B cell (primary cell): ENCODE measurements at regions not wholly inside any gene's neighbourhood (a gene's known extent, or its start where the extent isn't known, plus 50 kb on each side); places are given as distances from the start of the nearest gene placed in this dataset.

Experiments used
- ATAC-seq: fragments of 200-7000 bp; cut with Tn5 transposase; one replicate; pipeline ENCODE4 v1.10.0; 2021; ENCODE audit warnings: low read depth, mild to moderate bottlenecking, moderate number of reproducible peaks, moderate library complexity
- CTCF ChIA-PET: fragments of 350-600 bp; sonication (Branson Sonifier 250); formaldehyde crosslinking; loops from one replicate; lab custom pipeline; 2021; ENCODE audit warnings: antibody characterized with exemption, inconsistent platforms; lab: Charles Lee
- POLR2A ChIA-PET: fragments of 350-600 bp; sonication (Branson Sonifier 250); formaldehyde crosslinking; loops from one replicate; lab custom pipeline; 2021; ENCODE audit warnings: antibody characterized with exemption; lab: Charles Lee
- DNase-seq: peaks from one replicate; pipeline ENCODE4 v3.0.0; 2013
- H2AFZ ChIP-seq: 2 replicates; pipeline ENCODE4 v1.6.1; 2012; ENCODE audit warnings: mild to moderate bottlenecking, low read depth, low read length; ENCODE audit not compliant: insufficient read depth, poor library complexity, severe bottlenecking
- H3K27ac ChIP-seq, 2 donors: 1 replicate in 1 of 2; 2 replicates in 1 of 2; pipeline ENCODE4 v1.5.1; 2012 to 2013; ENCODE audit warnings: low read length in 2 of 2, mild to moderate bottlenecking in 2 of 2, moderate library complexity in 1 of 2
- H3K27me3 ChIP-seq, 4 experiments: fragments of 200-600 bp in 1 of 4; sonication (generic) in 1 of 4; replicated peaks in 1 of 4; 1 replicate in 2 of 4; 2 replicates in 2 of 4; pipeline versions ENCODE4 v1.6.1 to v1.7.0; 2013 to 2016; ENCODE audit warnings: low read length in 3 of 4, mild to moderate bottlenecking in 2 of 4, mixed read lengths in 1 of 4, moderate library complexity in 1 of 4; ENCODE audit not compliant: insufficient read depth in 4 of 4, control insufficient read depth in 3 of 4; ENCODE audit errors: control extremely low read depth in 1 of 4
- H3K36me3 ChIP-seq, 2 experiments: replicated peaks in 1 of 2; 1 replicate in 1 of 2; 2 replicates in 1 of 2; pipeline versions ENCODE4 v1.6.1 to v1.7.1; 2013; ENCODE audit warnings: low read length in 1 of 2; ENCODE audit not compliant: insufficient read depth in 2 of 2, control insufficient read depth in 1 of 2; ENCODE audit errors: control extremely low read depth in 1 of 2, extremely low read depth in 1 of 2
- H3K4me1 ChIP-seq, 2 donors: fragments of 200-600 bp in 1 of 2; sonication (generic) in 1 of 2; 1 replicate in 1 of 2; 2 replicates in 1 of 2; pipeline versions ENCODE4 v1.5.1 to v1.6.1; 2013 to 2017; ENCODE audit warnings: low read length in 2 of 2; ENCODE audit not compliant: control insufficient read depth in 2 of 2, insufficient read depth in 2 of 2
- H3K4me2 ChIP-seq: replicated peaks from 2 replicates; pipeline ENCODE3; 2012; ENCODE audit warnings: mild to moderate bottlenecking, low read depth, low read length; ENCODE audit not compliant: poor library complexity, severe bottlenecking
- H3K4me3 ChIP-seq, 5 experiments: fragments of 200-600 bp in 1 of 5; sonication (generic) in 1 of 5; 1 replicate in 3 of 5; 2 replicates in 2 of 5; pipeline versions ENCODE4 v1.5.1 to v1.7.0; 2011 to 2016; ENCODE audit warnings: low read length in 4 of 5, mild to moderate bottlenecking in 4 of 5, low read depth in 2 of 5, control low read depth in 1 of 5, moderate library complexity in 1 of 5; ENCODE audit not compliant: insufficient read depth in 1 of 5; ENCODE audit errors: control extremely low read depth in 1 of 5, extremely low read depth in 1 of 5
- H3K79me2 ChIP-seq: fragments of 200-600 bp; sonication (generic); one replicate; pipeline ENCODE4 v1.6.0; 2016; ENCODE audit warnings: low read length; ENCODE audit not compliant: control insufficient read depth, insufficient read depth
- H3K9ac ChIP-seq: fragments of 200-600 bp; sonication (generic); 2 replicates; pipeline ENCODE4 v1.6.1; 2017; ENCODE audit warnings: mild to moderate bottlenecking, low read length, moderate library complexity
- H3K9me3 ChIP-seq, 3 donors: one replicate each; pipeline versions ENCODE4 v1.6.1 to v1.7.1; 2013; ENCODE audit warnings: low read length in 2 of 3; ENCODE audit not compliant: control insufficient read depth in 2 of 3, insufficient read depth in 1 of 3; ENCODE audit errors: control extremely low read depth in 1 of 3
- H4K20me1 ChIP-seq: 2 replicates; pipeline ENCODE4 v1.6.0; 2012; ENCODE audit warnings: mild to moderate bottlenecking, low read length; ENCODE audit not compliant: insufficient read depth, control insufficient read depth, poor library complexity, severe bottlenecking
- H3K27ac Mint-ChIP-seq: one replicate; pipeline ENCODE4 v1.8.0; 2021; ENCODE audit warnings: mixed read lengths
- H3K27me3 Mint-ChIP-seq: one replicate; pipeline ENCODE4 v1.8.0; 2021; ENCODE audit warnings: mixed read lengths
- H3K4me1 Mint-ChIP-seq: one replicate; pipeline ENCODE4 v1.8.0; 2021; ENCODE audit warnings: mixed read lengths
- H3K4me3 Mint-ChIP-seq: one replicate; pipeline ENCODE4 v1.8.0; 2021; ENCODE audit warnings: mixed read lengths
- H3K9me3 Mint-ChIP-seq: one replicate; pipeline ENCODE4 v1.8.0; 2022; ENCODE audit warnings: mixed read lengths; ENCODE audit not compliant: insufficient read depth
- EZH2 ChIP-seq: IDR thresholded peaks from 2 replicates; pipeline ENCODE4 v1.6.1; 2012; ENCODE audit warnings: borderline replicate concordance, low read depth, mild to moderate bottlenecking, moderate library complexity, low read length; ENCODE audit not compliant: insufficient read depth, poor library complexity, severe bottlenecking
- WGBS: methylation state at CpG from one replicate; pipeline ENCODE4 v1.1.5; 2013; ENCODE audit warnings: missing lambda C conversion rate; ENCODE audit not compliant: insufficient coverage; 5-methylcytosine and 5-hydroxymethylcytosine counted together
- intact Hi-C: fragments of 100-400 bp; cut with micrococcal nuclease; formaldehyde crosslinking; loops from one replicate; pipeline ENCODE4 v1.10.0; 2022
- TF ChIP-seq, protein P1 (sequence below): fragments of 200-600 bp; IDR thresholded peaks from one replicate; pipeline ENCODE4 v1.8.0; 2022; ENCODE audit warnings: antibody characterized with exemption, mild to moderate bottlenecking

DNA sequence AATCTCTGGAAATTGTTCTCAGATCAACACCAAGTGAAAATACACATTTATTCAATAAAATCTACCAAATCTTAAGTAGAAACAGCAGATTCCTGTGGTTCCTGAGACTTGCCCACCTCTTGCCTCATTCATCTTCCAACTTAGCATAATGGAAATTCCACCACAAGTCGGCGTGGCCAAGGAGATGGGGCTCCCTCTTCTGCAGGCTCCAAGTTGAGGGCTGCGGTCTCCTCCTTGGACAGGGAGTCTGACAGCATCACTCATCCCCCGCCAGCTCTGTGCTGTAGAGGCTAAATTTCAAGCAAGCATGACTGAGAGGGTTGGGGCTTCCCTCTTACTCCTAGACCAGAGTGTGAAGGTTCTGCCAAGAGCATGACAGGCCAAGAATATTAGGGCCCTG is 273.7 kb downstream of the DIRAS2 start:
- ChIA-PET CTCF (no interaction called here), POLR2A (no interaction called here)
- Mint-ChIP-seq H3K9me3 (no peaks in the 10 kb centered on the region), H3K27ac (no peak overlapping the region), H3K4me1 (no peaks in the 10 kb centered on the region), H3K27me3 (peaks cover 34% of the 10 kb centered on the region), H3K4me3 (no peak overlapping the region)
- no peak for TF ChIP-seq EZH2
- TF ChIP-seq, protein P1, sequence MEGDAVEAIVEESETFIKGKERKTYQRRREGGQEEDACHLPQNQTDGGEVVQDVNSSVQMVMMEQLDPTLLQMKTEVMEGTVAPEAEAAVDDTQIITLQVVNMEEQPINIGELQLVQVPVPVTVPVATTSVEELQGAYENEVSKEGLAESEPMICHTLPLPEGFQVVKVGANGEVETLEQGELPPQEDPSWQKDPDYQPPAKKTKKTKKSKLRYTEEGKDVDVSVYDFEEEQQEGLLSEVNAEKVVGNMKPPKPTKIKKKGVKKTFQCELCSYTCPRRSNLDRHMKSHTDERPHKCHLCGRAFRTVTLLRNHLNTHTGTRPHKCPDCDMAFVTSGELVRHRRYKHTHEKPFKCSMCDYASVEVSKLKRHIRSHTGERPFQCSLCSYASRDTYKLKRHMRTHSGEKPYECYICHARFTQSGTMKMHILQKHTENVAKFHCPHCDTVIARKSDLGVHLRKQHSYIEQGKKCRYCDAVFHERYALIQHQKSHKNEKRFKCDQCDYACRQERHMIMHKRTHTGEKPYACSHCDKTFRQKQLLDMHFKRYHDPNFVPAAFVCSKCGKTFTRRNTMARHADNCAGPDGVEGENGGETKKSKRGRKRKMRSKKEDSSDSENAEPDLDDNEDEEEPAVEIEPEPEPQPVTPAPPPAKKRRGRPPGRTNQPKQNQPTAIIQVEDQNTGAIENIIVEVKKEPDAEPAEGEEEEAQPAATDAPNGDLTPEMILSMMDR = no peak
- intact Hi-C loops = no loop called here
- Histone ChIP-seq H2AFZ (no peak overlapping the region), H3K79me2 (no peaks in the 10 kb centered on the region), H3K27me3 (peaks cover 0 to 10% (median 4%) of the 10 kb centered on the region in 4 experiments), H3K9ac (no peak overlapping the region), H3K27ac (no peak overlapping the region), H4K20me1 (no peaks in the 10 kb centered on the region), H3K4me1 (no peaks in the 10 kb centered on the region), H3K4me2 (no peak overlapping the region), H3K4me3 (no peak overlapping the region), H3K36me3 (no peaks in the 10 kb centered on the region), H3K9me3 (no peaks in the 10 kb centered on the region)
- 96% methylated on average over 4 of the region's 4 CpGs for WGBS
- DNase-seq (no peak), ATAC-seq (no peak)

DNA sequence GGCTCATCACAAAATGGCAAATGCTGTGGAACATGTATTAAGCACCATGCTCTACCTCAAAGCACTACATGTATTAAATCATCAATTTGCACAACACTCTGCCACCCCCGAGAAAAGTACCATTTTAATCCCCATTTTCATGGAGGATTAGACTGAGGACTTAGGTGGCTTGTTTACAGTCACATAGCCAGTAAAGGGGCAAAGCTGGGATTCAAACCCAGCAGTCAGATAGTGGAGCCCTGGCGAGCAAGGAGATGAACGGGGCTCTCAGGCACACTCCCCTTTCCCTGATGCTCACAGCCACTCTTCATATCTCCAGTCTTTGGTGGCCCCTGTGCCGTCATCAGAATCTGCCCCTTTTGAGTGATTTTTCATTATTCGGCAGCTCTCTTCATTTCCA is 262.9 kb downstream of the DIRAS2 start:
- Histone ChIP-seq H3K27me3 (peaks cover 0 to 2% (median 1%) of the 10 kb centered on the region in 4 experiments), H4K20me1 (no peaks in the 10 kb centered on the region), H3K36me3 (no peaks in the 10 kb centered on the region), H3K4me3 (no peak overlapping the region), H2AFZ (no peak overlapping the region), H3K79me2 (no peaks in the 10 kb centered on the region), H3K4me2 (no peak overlapping the region), H3K4me1 (no peaks in the 10 kb centered on the region), H3K27ac (no peak overlapping the region), H3K9me3 (no peaks in the 10 kb centered on the region), H3K9ac (no peak overlapping the region)
- H3K4me3 Mint-ChIP-seq = no peak overlapping the region
- H3K27me3 Mint-ChIP-seq = peaks cover 34% of the 10 kb centered on the region
- no peak overlapping the region for H3K27ac Mint-ChIP-seq
- no peaks in the 10 kb centered on the region for H3K9me3 Mint-ChIP-seq
- ChIA-PET POLR2A (no interaction called here), CTCF (no interaction called here)
- no peaks in the 10 kb centered on the region for H3K4me1 Mint-ChIP-seq
- intact Hi-C loops = no loop called here
- no peak for DNase-seq
- TF ChIP-seq EZH2 = no peak
- TF ChIP-seq, protein P1 = no peak
- ATAC-seq = no peak
- 100% methylated on average over 4 of the region's 5 CpGs for WGBS
